ENCODE measurements at regions not wholly inside any gene's neighbourhood (a gene's known extent, or its start where the extent isn't known, plus 50 kb on each side); places are given as distances from the start of the nearest gene placed in this dataset.

DNA sequence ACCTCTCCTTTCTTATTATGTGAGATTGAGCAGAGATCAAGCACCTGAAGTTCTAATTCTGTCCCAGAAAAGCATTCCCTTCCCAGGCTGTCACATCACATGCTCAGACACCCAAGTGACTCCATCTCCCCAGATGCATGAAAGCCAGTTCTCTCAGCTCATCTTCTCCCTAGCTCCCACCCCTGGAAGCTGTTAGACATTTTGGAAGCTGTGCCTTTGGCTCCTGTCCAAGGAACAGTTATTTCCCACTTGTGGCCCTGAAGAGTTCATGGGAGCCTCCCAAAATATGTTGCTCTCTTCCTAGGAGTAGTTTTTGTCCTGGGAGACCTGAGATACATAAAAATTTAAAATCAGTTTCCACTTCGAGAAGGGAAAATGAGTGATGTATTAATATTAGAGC, 161.4 kb upstream of the GAS1 start:
- TF ChIP-seq, protein P1, sequence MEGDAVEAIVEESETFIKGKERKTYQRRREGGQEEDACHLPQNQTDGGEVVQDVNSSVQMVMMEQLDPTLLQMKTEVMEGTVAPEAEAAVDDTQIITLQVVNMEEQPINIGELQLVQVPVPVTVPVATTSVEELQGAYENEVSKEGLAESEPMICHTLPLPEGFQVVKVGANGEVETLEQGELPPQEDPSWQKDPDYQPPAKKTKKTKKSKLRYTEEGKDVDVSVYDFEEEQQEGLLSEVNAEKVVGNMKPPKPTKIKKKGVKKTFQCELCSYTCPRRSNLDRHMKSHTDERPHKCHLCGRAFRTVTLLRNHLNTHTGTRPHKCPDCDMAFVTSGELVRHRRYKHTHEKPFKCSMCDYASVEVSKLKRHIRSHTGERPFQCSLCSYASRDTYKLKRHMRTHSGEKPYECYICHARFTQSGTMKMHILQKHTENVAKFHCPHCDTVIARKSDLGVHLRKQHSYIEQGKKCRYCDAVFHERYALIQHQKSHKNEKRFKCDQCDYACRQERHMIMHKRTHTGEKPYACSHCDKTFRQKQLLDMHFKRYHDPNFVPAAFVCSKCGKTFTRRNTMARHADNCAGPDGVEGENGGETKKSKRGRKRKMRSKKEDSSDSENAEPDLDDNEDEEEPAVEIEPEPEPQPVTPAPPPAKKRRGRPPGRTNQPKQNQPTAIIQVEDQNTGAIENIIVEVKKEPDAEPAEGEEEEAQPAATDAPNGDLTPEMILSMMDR (IDR thresholded peaks at IDR 0.05; ENCODE audit: poor library complexity), result no peak
- TF ChIP-seq EZH2phosphoT487 (IDR thresholded peaks at IDR 0.05; ENCODE audit: low read depth, severe bottlenecking, unreplicated experiment), result no peak
